ENCODE measurements at regions not wholly inside any gene's neighbourhood (a gene's known extent, or its start where the extent isn't known, plus 50 kb on each side); places are given as distances from the start of the nearest gene placed in this dataset.

- H3K27ac ChIP-seq (ENCODE audit: insufficient read length, low read depth, low read length), result no peak overlapping the region
- no peak overlapping the region for H3T11ph ChIP-seq (ENCODE audit: low read length)
- peaks cover 9% of the 10 kb centered on the region for H3K4me1 ChIP-seq (ENCODE audit: insufficient read depth, low read length)
- no peak overlapping the region for H2AK5ac ChIP-seq (ENCODE audit: insufficient read length, low read length)
- H3K79me2 ChIP-seq (ENCODE audit: insufficient read depth, low read length), result no peaks in the 10 kb centered on the region
- H3K9me3 ChIP-seq (ENCODE audit: control insufficient read depth, low read depth, low read length), result no peaks in the 10 kb centered on the region
- no peak overlapping the region for H4K5ac ChIP-seq (ENCODE audit: insufficient read length, low read depth, low read length)
- Mint-ChIP-seq H3K4me3 (no peak overlapping the region), H3K27me3 (ENCODE audit: low read depth) (no peaks in the 10 kb centered on the region), H3K9me3 (peaks cover 0 to 2% of the 10 kb centered on the region in 2 experiments; a peak in 1 of 5 replicates), H3K36me3 (ENCODE audit: insufficient read depth in 1 of 3, low read depth in 3 of 3) (peaks cover 0 to 5% (median 0%) of the 10 kb centered on the region in 3 experiments; a peak in 3 of 7 replicates), H3K4me1 (peaks cover 63 to 66% of the 10 kb centered on the region in 2 experiments), H3K27ac (no peak overlapping the region)
- no peak overlapping the region for H4K8ac ChIP-seq (replicated peaks; ENCODE audit: insufficient read length, low read depth, low read length)
- H3K23me2 ChIP-seq (ENCODE audit: insufficient read length, low read depth, low read length, poor library complexity, severe bottlenecking), result no peaks in the 10 kb centered on the region
- TF ChIP-seq CTCF (conservative IDR thresholded peaks at IDR 0.05), result no peak
- no peak overlapping the region for H2BK5ac ChIP-seq (ENCODE audit: insufficient read length, low read length)
- H3K18ac ChIP-seq (ENCODE audit: insufficient read length, low read depth, low read length), result peak overlapping the region; percentile 21
- H2BK12ac ChIP-seq (ENCODE audit: insufficient read length, low read depth, low read length), result no peak overlapping the region
- no peak overlapping the region for H3K9ac ChIP-seq (ENCODE audit: extremely low read depth, insufficient read length, low read length)
- WGBS (ENCODE audit: extremely low coverage, insufficient read length, low lambda C conversion rate), result no CpG with 5 or more reads among the region's 5 CpGs
- no peak overlapping the region for H2BK20ac ChIP-seq (ENCODE audit: low read depth, low read length, poor library complexity, severe bottlenecking)
- no peak overlapping the region for H3K4ac ChIP-seq (ENCODE audit: low read depth, low read length)
- no peak overlapping the region for H3K56ac ChIP-seq (ENCODE audit: insufficient read length, low read depth, low read length)
- H3K14ac ChIP-seq (ENCODE audit: insufficient read depth, low read length), result no peak overlapping the region
- no peak overlapping the region for H4K91ac ChIP-seq (ENCODE audit: insufficient read length, low read depth, low read length)
- no peak overlapping the region for H2AFZ ChIP-seq (ENCODE audit: low read length)
- no peak overlapping the region for H2BK15ac ChIP-seq (ENCODE audit: low read depth, low read length)
- H3K4me2 ChIP-seq (ENCODE audit: insufficient read depth, insufficient read length, low read length), result no peak overlapping the region
- DNase-seq, result no peak
- H4K20me1 ChIP-seq (ENCODE audit: control insufficient read depth, insufficient read depth, insufficient read length), result no peaks in the 10 kb centered on the region
- no peak overlapping the region for H2BK120ac ChIP-seq (ENCODE audit: low read depth, low read length, poor library complexity, severe bottlenecking)
- H3K79me1 ChIP-seq (ENCODE audit: insufficient read depth, low read depth, low read length, poor library complexity, severe bottlenecking), result no peaks in the 10 kb centered on the region
- H3K27me3 ChIP-seq (ENCODE audit: insufficient read depth, low read length), result no peaks in the 10 kb centered on the region
- no peak overlapping the region for H3K23ac ChIP-seq (ENCODE audit: insufficient read length, low read depth, low read length)
Measured at GRCh38 chr13:79807554-79807953, 326.6 kb downstream of the NDFIP2 start.
